Activated CD4-positive, alpha-beta T cell treated with anti-CD3 and anti-CD28 coated beads for 48 hours (primary cell): ENCODE measurements at regions not wholly inside any gene's neighbourhood (a gene's known extent, or its start where the extent isn't known, plus 50 kb on each side); places are given as distances from the start of the nearest gene placed in this dataset.
"Not testable (repeated sequence)": the region's sequence is repeated elsewhere in the genome, so short reads cannot be mapped to it uniquely, and the experiment has no call there.

Experiments
- DNase-seq: peaks from one replicate; pipeline ENCODE4 v3.0.0-alpha.2; 2020

DNA sequence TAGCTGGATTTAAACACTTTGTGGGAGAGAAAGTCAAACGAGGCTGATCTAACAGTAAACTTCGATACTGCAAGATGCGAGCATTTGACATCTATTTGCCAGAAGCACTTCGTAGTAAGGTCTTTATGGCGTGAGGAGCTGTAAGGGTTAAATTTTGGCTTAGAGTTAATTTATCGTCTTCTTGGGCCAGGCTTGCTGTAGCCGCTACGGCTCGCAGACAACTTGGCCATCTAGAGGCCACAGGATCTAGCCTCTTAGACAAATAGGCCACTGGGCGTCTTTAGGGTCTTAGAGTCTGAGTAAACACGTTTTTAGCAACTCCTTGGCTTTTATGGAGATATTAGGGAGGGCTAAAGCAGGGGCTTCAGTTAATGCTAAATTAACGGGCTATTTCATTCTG lies 165.6 kb upstream of the CCZ1B start:
- DNase-seq: not testable (repeated sequence)

DNA sequence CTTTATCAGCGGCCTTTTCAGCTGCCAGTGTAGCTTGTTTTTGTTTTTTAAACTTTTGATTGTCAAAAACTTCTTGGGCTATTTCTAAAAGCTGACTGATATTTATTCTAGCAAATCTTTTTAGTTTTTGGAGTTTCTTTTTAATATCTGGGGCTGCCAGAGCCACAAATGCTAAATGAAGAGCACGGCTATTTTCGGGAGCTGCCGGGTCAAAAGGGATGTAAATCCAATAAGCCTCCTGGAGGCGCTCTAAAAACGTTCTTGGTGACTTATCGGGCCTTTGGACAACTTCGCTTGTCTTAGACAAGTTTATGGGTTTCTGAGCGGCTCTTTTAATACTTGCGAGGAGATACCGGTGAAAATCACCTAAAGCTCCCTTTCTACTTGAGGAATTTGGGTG lies 166.1 kb upstream of the CCZ1B start:
- DNase-seq: not testable (repeated sequence)

DNA sequence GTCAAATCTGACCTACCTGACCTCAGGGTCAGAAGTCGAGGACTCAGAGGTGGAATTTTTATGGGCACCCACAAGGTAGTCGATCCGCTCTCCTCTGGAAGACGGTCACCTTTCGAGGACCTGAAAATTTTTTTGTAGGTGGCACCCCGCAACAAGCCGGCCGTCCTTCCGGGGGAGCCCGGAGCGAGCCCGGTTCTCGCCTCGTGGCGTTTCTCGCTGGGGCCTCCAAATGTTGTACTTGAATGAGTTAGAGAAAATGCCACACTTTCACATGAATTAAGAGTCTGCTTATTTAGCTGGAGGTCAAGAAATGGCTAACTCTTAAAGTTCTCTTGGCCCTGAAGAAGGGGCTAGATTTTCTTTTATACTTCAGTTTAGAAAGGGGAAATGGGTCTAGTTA lies 169.0 kb upstream of the CCZ1B start:
- DNase-seq: not testable (repeated sequence)

DNA sequence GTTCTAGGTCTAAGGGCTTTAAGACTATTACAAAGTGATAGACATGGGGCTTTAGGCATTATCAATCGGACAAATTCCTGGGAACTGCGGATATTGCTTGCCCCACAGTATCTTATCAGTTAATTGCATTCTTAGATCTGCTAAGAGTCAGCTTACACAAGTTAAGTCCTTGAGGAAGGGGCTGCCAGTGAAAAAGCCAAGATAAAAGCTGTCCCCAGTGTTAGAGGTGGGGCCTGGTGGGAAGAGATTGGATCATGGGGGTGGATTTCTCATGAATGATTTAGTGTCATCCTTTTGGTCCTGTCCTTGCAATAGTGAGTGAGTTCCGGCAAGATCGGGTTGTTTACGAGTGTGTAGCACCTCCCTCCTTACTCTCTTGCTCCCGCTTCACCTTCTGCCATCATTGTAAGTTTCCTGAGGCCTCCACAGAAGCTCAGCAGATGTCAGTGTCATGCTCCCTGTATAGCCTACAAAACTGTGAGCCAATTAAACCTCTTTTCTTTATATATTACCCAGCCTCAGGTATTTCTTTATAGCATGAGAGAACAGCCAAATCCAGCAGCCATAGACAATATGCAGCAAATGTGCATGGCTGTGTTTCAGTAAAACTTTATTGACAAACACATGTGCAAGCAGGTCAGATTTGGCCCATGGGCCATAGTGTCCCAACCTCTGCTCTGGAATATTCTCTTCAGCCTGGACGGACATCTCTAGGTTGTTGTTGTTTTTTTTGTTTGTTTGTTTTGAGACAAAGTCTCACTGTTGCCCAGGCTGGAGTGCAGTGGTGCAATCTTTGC lies 169.6 kb upstream of the CCZ1B start:
- not testable (repeated sequence) for DNase-seq

DNA sequence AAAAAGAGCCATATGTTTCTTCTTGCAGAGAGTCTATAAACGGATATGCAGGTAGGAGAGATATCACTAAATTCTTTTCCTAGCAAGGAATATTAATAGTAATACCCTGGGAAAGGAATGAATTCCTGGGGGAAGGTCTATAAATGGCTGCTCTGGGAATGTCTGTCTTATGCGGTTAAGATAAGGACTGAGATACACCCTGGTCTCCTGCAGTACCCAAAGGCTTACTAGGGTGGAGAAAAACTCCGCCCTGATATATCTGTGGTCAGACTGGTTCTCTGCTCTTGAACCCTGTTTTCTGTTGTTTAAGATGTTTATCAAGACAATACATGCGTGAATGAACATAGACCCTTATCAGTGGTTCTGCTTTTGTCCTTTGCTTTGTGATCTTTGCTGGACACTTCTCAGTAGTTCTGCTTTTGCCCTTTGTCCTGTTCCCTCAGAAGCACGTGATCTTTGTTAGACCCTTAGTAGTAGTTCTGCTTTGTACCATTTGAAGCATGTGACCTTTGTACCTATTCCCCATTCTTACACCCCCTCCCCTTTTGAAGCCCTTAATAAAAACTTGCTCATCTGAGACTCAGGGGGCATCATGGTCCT lies 173.1 kb upstream of the CCZ1B start:
- not testable (repeated sequence) for DNase-seq

DNA sequence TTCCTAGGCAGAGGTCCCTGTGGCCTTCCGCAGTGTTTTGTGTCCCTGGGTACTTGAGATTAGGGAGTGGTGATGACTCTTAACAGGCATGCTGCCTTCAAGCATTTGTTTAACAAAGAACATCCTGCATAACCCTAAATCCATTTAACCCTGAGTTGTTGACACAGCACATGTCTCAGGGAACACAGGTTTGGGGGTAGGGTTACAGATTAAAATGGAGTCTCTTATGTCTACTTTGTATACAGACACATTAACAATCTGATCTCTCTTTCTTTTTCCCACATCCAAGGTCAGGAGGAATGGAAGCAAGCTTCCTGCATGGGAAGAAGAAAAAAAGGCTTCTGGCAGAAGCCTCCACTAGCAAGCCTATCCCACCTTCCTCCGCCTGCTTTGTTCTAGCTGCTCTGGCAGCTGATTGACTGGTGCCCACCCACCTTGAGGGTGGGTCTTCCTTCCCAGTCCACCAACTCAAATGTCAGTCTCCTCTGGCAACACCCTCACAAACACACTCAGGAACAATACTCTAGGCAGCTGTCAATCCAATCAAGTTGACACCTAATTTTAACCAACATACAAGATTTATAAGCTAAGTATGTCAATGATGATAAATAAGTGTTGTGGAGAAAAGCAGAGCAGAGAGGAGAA lies 176.5 kb upstream of the CCZ1B start:
- DNase-seq: no peak

DNA sequence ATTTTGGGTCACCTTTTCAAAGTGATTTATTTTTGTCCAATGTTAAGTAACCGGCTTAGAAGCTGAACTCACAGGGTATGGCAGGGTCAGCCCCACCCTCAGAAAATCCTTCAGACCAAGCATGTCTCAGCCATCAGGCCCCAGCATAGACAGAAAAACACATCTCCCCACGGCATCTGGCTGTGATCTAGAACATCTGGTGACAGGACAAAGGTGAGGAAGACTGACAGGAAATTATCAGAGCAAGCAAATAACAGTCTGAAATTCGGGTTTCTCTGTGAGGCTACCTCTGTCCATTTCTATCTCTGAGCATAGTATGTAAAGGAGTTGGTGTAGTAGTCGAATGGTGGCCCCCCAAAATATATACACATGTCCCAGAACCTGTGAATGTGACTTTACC lies 177.0 kb upstream of the C1GALT1 start:
- DNase-seq: no peak

DNA sequence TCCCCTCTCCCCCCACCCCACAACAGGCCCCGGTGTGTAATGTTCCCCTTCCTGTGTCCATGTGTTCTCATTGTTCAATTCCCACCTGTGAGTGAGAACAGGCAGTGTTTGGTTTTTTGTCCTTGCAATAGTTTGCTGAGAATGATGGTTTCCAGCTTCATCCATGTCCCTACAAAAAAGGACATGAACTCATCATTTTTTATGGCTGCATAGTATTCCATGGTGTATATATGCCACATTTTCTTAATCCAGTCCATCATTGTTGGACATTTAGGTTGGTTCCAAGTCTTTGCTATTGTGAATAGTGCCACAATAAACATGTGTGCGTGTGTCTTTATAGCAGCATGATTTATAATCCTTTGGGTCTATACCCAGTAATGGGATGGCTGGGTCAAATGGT lies 176.4 kb upstream of the C1GALT1 start:
- DNase-seq: not testable (repeated sequence)

DNA sequence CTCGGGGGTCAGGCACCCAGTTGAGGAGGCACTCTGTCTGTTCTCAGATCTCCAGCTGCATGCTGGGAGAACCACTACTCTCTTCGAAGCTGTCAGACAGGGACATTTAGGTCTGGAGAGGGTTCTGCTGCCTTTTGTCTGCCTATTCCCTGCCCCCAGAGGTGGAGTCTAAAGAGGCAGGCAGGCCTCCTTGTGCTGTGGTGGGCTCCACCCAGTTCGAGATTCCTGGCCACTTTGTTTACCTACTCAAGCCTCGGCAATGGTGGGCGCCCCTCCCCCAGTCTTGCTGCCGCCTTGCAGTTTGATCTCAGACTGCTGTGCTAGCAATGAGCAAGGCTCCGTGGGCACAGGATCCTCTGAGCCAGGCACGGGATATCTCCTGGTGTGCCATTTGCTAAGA lies 171.1 kb upstream of the C1GALT1 start:
- not testable (repeated sequence) for DNase-seq

DNA sequence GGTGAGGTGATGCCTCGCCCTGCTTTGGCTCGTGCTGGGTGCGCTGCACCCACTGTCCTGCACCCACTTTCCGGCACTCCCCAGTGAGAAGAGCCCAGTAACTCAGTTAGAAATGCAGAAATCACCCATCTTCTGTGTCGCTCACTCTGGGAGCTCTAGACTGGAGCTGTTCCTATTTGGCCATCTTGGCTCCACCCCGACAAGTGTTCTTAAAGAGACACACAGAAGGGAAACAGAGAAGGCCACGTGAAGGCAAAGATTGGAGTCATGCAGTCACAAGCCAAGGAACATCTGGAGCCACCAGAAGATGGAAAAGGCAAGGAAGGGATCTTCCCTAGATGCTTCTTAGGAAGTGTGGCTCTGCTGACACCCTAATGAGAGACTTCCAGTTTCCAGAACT lies 170.6 kb upstream of the C1GALT1 start:
- not testable (repeated sequence) for DNase-seq

DNA sequence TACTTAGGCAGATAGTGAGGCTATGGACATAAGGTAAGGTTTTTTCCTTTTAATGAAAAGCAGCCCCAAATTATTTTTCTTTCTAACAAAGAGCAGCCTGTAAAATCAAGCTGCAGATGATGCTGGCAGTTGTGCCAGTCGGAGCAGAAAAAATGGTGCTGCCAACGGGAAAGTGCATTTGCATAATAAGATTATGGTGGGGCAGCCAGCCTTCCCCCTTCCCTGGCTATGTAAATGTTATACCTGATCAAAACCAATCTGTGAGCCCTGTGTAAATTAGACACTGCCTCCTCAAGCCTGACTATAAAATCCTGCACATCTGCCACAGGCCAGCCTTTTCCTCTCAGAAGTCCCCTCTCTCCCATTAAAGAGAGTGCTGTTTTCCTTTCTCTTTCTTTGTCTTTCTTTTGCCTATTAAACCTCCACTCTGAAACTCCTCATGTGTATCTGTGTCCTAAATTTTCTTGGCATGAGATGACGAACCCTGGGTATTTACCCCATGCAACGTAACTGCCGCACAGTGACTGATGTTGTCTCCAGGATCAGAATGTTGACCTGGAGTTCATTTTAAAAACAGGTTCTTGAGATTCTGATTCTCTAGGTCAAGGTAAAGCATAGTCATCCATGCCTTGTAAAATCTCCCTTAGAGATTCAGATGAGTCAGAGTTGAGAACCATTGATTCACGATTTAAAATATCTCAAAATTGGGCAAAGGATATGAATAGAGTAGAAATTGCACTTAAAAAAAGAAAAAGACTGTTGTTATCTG lies 167.3 kb upstream of the C1GALT1 start:
- no peak for DNase-seq

DNA sequence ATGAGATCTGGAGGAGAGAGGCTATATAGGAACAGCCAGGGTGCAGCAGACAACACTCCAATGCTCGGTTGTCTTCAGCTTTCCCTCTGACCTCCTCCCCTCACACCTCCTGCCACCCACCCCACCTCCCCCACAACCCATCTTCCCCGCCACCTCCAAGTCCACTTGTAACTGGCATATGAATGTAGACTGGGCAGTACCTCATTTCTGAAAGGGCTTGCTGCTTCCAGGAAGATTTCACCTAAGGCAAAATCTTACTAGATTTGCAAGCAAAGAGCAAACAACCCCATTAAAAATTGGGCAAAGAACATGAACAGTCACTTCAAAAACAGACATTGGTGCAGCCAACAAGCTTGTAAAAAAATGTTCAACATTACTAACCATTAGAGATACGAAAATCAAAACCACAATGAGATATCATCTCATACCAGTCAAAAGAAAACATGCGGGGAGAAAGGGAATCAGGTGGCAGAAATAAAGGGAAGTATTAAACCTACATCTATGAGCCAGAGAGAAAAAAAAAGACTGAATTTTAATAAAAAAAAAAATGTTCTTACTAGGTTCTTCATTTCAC lies 164.6 kb upstream of the C1GALT1 start:
- DNase-seq: no peak

DNA sequence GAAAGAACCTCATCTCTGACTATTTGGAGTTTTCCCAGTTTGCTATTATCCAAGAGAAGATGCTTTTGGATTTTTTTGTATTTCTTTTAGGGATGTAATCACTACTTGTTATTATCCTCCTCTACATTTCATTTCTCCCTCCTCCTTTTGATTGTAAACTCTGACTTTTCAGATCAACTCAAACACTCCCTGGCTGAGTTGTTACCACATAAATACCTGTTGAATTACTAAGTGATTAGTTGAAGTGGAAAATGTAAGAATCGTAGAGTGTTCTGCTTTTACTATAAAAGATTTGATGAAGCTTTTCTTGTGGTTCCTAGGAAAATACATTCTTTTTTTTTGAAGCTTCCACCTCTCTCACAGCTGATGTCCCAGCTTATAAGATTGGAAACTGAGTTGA lies 164.1 kb upstream of the C1GALT1 start:
- DNase-seq: no peak

DNA sequence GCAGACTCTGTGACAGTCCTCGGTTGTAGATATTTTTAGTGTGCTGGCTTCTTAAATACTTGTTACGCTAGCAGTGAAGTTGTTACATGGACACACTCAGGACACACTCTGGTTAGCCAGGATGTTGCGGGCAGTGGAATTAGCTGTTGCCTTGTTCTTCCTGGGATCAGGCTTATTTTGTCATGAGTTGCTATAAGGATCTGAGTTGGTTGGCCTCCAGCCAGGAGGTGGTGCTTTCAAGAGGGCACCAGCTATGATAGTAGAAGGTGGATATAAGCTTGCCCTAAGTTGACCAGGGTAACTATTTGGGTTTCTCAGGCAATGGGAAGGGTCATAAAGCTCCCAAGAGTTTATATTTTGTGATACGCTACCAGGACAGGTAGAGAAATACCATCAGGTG lies 150.1 kb upstream of the C1GALT1 start:
- no peak for DNase-seq

DNA sequence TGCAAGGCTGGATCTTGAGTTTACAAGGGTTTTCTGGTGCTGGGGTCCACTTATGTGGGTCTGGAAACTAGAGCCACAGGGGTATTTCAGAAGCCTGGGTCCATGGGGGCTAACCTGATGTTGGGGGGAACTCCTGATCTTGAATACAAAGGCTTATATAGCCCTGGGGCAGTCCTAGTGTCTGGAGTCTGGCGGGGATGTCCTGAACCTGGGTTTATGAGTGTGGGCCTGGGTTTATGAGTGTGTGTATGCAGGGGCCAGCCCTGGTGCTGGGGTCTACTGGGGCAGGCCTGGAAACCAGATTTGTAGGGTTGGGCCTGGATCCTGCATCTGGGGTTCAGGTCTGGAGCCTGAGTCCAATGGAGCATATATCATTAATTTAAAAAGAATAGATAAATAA lies 146.5 kb upstream of the C1GALT1 start:
- DNase-seq: no peak

DNA sequence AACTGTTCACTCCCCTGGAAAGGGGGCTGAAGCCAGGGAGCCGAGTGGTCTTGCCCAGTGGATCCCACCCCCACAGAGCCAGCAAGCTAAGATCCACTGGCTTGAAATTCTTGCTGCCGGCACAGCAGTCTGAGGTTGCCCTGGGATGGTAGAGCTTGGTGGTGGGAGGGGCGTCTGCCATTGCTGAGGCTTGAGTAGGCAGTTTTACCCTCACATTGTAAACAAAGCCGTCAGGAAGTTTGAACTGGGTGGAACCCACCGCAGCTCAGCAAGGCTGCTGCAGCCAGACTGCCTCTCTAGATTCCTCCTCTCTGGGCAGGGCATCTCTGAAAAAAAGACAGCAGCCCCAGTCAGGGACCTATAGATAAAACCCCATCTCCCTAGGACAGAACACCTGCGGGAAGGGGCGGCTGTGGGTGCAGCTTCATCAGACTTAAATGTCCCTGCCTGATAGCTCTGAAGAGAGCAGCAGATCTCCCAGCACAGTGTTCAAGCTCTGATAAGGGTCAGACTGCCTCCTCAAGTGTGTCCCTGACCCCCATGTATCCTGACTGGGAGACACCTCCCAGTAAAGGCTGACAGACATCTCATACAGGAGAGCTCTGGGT lies 140.0 kb upstream of the C1GALT1 start:
- DNase-seq: not testable (repeated sequence)

DNA sequence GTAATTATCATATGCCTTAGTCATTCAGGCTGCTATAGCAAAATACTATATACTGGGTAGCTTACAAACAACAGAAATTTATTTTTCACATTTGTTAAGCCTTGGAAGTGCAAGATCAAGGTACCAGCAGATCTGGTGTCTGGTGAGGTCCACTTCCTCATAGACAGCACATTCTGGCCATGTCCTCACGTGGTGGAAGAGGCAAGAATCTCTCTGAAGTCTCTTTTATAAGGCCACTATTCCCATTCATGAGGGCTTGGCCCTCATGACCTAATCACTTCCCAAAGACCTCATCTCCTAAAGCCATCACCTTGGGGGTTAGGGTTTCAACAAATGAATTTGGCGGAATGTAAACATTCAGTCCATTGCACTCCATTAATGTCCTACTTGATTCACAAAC lies 137.5 kb upstream of the C1GALT1 start:
- no peak for DNase-seq

DNA sequence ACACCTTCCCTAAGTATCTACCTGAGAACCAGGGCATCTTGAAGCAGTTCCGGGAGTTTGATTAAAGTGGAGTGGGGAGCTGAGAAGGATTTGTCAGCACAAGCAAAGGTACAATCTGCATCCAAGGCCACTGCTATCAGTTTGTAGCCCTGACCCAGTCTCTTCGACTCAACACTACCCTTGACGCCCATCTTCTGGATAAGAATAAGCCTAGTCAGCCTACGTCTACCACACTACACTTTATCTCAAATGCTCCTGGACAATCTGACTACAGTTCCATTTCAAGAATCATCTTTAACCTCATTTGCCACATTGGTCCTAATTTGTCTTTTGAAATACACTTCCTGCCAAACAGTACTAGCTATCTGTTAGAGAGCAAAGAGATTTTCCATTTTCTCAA lies 134.1 kb upstream of the C1GALT1 start:
- DNase-seq: no peak

DNA sequence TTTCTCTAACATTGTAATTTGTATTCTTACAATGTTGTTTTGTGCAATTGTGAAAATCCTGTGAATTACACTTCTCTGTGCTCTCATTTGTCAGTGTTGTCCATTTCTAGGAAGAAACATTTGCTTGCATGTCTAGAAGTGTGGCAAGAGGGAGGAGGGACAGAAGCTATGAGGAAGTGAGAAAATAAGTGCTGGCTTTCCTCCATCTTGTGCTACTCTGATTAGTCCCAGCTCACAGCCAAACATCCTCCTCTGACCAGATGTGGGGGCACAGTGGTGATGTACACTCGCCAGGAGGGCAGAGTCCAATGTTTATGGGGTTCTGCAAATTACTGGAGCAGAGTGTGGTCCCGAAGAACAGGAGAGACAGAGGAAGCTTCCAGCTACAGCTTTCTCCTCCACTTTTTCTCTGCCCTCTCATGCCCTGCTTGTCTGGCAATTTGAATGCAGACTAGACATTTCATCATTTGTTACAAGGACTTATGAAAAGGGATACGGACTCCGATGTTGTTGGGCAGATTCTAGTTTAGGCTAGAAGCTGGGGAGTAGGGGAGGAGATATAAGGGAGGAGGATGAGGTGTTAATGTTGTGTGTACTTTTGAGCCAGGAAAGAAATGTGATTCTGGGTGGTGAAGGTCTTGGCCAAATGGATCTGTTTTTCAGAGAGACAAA lies 131.0 kb upstream of the C1GALT1 start:
- no peak for DNase-seq

DNA sequence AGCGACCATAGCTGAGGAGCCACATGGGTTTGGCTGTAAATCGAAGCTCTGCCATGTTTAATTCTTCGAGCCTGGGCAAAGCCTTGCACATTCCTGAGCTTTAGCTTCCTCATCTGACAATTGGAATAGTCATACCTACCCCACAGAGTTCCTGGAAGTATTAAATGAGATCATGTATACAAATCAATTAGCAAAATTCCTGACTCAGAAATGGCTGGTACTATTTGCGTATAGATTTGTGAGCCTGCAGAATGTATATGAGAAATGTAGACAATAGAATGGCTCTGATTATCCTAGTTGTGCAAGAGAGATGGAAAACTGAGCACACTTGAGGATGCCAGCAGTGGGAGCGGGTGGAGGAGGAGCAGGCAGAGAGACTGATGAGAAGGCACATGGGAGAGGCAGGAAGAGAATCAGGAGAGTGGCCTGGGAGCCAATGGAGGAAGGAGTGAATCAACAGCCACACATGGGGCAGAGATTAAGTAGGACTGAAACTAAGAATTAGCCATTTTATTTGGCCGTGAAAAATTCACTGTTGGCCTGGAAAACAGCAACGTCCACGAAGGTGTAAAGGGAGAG lies 128.0 kb upstream of the C1GALT1 start:
- DNase-seq: no peak

DNA sequence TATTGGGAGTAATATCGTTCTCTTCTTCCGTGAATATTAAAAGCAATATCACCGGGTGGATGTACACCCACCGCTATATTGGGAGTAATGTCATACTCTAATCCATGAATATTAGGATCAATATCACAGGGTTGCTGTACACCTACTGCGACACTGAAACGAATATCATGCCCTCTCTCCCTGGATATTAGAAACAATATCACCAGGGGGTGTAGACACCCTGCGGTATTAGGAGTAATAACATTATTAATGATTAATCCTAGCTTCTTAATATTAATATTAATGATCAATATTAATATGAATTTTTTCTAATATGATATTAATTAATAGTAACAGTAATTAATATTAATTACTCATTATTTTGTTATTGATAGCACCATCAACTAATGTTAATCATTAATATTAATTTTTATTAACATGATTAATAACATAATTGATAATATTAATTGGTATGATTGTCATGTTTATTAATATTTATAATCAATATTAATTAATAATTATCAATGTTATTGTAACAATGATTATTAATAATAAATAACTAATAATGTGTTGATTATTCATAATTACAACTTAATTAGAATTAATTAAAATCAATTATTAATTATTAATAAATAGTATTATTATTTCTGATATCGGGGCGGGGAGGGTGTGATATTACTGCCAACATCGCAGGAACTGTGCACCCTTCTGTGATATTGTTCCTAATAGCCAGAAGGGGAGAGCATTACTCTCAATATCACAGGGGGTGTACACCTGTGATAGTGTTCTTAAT lies 121.3 kb upstream of the C1GALT1 start:
- DNase-seq: no peak
